WTC11 (cell line): ENCODE measurements at regions not wholly inside any gene's neighbourhood (a gene's known extent, or its start where the extent isn't known, plus 50 kb on each side); places are given as distances from the start of the nearest gene placed in this dataset.

Experiments used
- ATAC-seq: fragments of 200-7000 bp; cut with Tn5 transposase; 2 replicates; pipeline ENCODE4 v1.10.0; 2021; ENCODE audit warnings: mild to moderate bottlenecking, moderate library complexity
- CTCF ChIA-PET: fragments of 300-600 bp; sonication (Branson Sonifier 250); formaldehyde crosslinking; loops from one replicate; lab custom pipeline; 2021; ENCODE audit warnings: antibody characterized with exemption; lab: Charles Lee
- POLR2A ChIA-PET: fragments of 350-600 bp; sonication (Branson Sonifier 250); formaldehyde crosslinking; loops from one replicate; lab custom pipeline; 2021; ENCODE audit warnings: antibody characterized with exemption; lab: Charles Lee
- DNase-seq: peaks from one replicate; pipeline ENCODE4 v3.0.0; 2021; ENCODE audit warnings: low spot score
- H3K27ac Mint-ChIP-seq: 2 replicates; pipeline ENCODE4 v1.8.0; 2021; ENCODE audit warnings: mixed read lengths
- H3K27me3 Mint-ChIP-seq: 2 replicates; pipeline ENCODE4 v1.8.0; 2021; ENCODE audit warnings: low read depth, mild to moderate bottlenecking, moderate library complexity, mixed read lengths
- H3K36me3 Mint-ChIP-seq: 2 replicates; pipeline ENCODE4 v1.8.0; 2021; ENCODE audit warnings: mixed read lengths
- H3K4me1 Mint-ChIP-seq: 2 replicates; pipeline ENCODE4 v1.8.0; 2022; ENCODE audit warnings: mixed read lengths
- H3K4me3 Mint-ChIP-seq: 2 replicates; pipeline ENCODE4 v1.8.0; 2021; ENCODE audit warnings: mild to moderate bottlenecking, moderate library complexity, mixed read lengths
- H3K9me3 Mint-ChIP-seq: 2 replicates; pipeline ENCODE4 v1.8.0; 2021; ENCODE audit warnings: mixed read lengths
- ATF3 ChIP-seq: sonication (generic); formaldehyde crosslinking; conservative IDR thresholded peaks from 2 replicates; pipeline ENCODE4 v1.8.1; 2022; ENCODE audit warnings: mild to moderate bottlenecking, missing genetic modification reagents
- FOXP4 ChIP-seq: sonication (generic); formaldehyde crosslinking; IDR thresholded peaks from 2 replicates; pipeline ENCODE4 v1.8.0; 2022; ENCODE audit warnings: mild to moderate bottlenecking, missing genetic modification reagents
- JAZF1 ChIP-seq: fragments of 250-450 bp; sonication (Bioruptor Pico); IDR thresholded peaks from 2 replicates; pipeline ENCODE4 v1.9.0; 2021; ENCODE audit warnings: moderate library complexity, mild to moderate bottlenecking, inconsistent platforms
- NFATC4 ChIP-seq: fragments of 250-450 bp; sonication (Bioruptor Pico); IDR thresholded peaks from 2 replicates; pipeline ENCODE4 v1.9.0; 2021; ENCODE audit warnings: mild to moderate bottlenecking
- SMAD4 ChIP-seq: sonication (generic); formaldehyde crosslinking; IDR thresholded peaks from 2 replicates; pipeline ENCODE4 v1.8.0; 2022; ENCODE audit warnings: mild to moderate bottlenecking, missing genetic modification reagents
- TCF7 ChIP-seq: sonication (generic); formaldehyde crosslinking; IDR thresholded peaks from 2 replicates; pipeline ENCODE4 v1.8.0; 2022; ENCODE audit warnings: mild to moderate bottlenecking, low read depth, missing genetic modification reagents, moderate library complexity
- TEAD1 ChIP-seq: sonication (generic); formaldehyde crosslinking; IDR thresholded peaks from 2 replicates; pipeline ENCODE4 v1.8.0; 2022; ENCODE audit warnings: mild to moderate bottlenecking, missing genetic modification reagents
- ZNF281 ChIP-seq: sonication (generic); formaldehyde crosslinking; IDR thresholded peaks from 2 replicates; pipeline ENCODE4 v1.8.0; 2023; ENCODE audit warnings: mild to moderate bottlenecking, missing genetic modification reagents
- TF ChIP-seq, protein P1 (sequence below): fragments of 250-450 bp; sonication (Bioruptor Pico); conservative IDR thresholded peaks from 2 replicates; pipeline ENCODE4 v1.9.0; 2021; ENCODE audit warnings: mild to moderate bottlenecking
- TF ChIP-seq, protein P2 (sequence below): fragments of 250-450 bp; sonication (Bioruptor Pico); IDR thresholded peaks from 2 replicates; pipeline ENCODE4 v1.8.0; 2021; ENCODE audit warnings: mild to moderate bottlenecking
- TF ChIP-seq, protein P3 (sequence below): sonication (generic); formaldehyde crosslinking; IDR thresholded peaks from 2 replicates; pipeline ENCODE4 v1.8.1; 2023; ENCODE audit warnings: mild to moderate bottlenecking, missing genetic modification reagents, borderline replicate concordance
- TF ChIP-seq, protein P4 (sequence below): sonication (generic); formaldehyde crosslinking; IDR thresholded peaks from 2 replicates; pipeline ENCODE4 v1.8.1; 2023; ENCODE audit warnings: mild to moderate bottlenecking, missing genetic modification reagents, moderate library complexity
- TF ChIP-seq, protein P5 (sequence below): fragments of 250-450 bp; sonication (Bioruptor Pico); IDR thresholded peaks from 2 replicates; pipeline ENCODE4 v2.1.2; 2022; ENCODE audit warnings: mild to moderate bottlenecking, moderate library complexity
- TF ChIP-seq, protein P6 (sequence below): sonication (generic); formaldehyde crosslinking; IDR thresholded peaks from 2 replicates; pipeline ENCODE4 v1.8.1; 2022; ENCODE audit warnings: low read depth, mild to moderate bottlenecking, moderate library complexity, missing genetic modification reagents, borderline replicate concordance

GRCh38 chr2:84048964-84049363 is 410.1 kb downstream of the SUCLG1 start:
- CTCF ChIA-PET, result interaction anchor here (0.8 to 1.6 kb wide), 2 partner anchors 26 to 254 kb away, joined by 3 to 4 read pairs; no protein-coding TSS in a partner anchor
- Mint-ChIP-seq H3K9me3 (no peaks in the 10 kb centered on the region), H3K4me3 (no peak overlapping the region), H3K4me1 (peaks cover 3% of the 10 kb centered on the region), H3K27ac (no peak overlapping the region), H3K27me3 (no peaks in the 10 kb centered on the region), H3K36me3 (no peaks in the 10 kb centered on the region)
- TF ChIP-seq NFATC4 (CRISPR knock-in tag), result no peak
- TF ChIP-seq, protein P1, sequence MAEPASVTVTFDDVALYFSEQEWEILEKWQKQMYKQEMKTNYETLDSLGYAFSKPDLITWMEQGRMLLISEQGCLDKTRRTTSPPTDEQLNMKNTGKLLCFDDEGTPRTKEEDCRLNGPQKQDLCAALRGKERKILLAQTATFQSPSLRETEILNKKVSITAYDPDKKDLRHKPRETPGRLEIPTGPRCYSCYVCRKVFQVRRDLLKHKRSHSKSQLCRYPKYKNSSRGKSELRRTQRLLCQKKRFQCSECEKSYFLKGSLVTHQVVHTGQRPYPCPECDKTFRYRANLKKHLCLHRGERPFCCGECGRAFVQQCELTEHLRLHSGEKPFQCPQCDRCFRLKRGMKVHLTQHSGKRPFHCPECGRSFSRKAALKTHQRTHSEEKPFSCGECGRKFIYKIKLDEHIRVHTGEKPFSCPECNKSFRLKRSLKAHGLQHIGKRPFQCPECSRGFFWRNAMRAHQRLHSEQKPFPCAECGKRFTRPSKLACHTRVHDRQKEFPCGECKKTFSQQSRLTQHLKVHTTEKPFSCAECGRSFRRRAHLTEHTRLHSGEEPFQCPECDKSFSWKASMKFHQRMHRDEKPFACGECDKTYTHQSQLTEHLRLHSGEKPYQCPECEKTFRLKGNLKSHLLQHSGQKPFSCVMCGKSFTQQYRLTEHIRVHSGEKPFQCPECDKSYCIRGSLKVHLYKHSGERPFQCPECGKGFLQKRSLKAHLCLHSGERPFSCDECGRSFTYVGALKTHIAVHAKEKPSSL (CRISPR knock-in tag), result no peak
- TF ChIP-seq, protein P2, sequence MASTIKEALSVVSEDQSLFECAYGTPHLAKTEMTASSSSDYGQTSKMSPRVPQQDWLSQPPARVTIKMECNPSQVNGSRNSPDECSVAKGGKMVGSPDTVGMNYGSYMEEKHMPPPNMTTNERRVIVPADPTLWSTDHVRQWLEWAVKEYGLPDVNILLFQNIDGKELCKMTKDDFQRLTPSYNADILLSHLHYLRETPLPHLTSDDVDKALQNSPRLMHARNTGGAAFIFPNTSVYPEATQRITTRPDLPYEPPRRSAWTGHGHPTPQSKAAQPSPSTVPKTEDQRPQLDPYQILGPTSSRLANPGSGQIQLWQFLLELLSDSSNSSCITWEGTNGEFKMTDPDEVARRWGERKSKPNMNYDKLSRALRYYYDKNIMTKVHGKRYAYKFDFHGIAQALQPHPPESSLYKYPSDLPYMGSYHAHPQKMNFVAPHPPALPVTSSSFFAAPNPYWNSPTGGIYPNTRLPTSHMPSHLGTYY, result no peak
- no peak for TF ChIP-seq ATF3 (CRISPR knock-in tag)
- no peak for TF ChIP-seq FOXP4 (CRISPR knock-in tag)
- TF ChIP-seq, protein P3, sequence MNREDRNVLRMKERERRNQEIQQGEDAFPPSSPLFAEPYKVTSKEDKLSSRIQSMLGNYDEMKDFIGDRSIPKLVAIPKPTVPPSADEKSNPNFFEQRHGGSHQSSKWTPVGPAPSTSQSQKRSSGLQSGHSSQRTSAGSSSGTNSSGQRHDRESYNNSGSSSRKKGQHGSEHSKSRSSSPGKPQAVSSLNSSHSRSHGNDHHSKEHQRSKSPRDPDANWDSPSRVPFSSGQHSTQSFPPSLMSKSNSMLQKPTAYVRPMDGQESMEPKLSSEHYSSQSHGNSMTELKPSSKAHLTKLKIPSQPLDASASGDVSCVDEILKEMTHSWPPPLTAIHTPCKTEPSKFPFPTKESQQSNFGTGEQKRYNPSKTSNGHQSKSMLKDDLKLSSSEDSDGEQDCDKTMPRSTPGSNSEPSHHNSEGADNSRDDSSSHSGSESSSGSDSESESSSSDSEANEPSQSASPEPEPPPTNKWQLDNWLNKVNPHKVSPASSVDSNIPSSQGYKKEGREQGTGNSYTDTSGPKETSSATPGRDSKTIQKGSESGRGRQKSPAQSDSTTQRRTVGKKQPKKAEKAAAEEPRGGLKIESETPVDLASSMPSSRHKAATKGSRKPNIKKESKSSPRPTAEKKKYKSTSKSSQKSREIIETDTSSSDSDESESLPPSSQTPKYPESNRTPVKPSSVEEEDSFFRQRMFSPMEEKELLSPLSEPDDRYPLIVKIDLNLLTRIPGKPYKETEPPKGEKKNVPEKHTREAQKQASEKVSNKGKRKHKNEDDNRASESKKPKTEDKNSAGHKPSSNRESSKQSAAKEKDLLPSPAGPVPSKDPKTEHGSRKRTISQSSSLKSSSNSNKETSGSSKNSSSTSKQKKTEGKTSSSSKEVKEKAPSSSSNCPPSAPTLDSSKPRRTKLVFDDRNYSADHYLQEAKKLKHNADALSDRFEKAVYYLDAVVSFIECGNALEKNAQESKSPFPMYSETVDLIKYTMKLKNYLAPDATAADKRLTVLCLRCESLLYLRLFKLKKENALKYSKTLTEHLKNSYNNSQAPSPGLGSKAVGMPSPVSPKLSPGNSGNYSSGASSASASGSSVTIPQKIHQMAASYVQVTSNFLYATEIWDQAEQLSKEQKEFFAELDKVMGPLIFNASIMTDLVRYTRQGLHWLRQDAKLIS (CRISPR knock-in tag), result no peak
- no peak for TF ChIP-seq SMAD4 (CRISPR knock-in tag)
- TF ChIP-seq, protein P4, sequence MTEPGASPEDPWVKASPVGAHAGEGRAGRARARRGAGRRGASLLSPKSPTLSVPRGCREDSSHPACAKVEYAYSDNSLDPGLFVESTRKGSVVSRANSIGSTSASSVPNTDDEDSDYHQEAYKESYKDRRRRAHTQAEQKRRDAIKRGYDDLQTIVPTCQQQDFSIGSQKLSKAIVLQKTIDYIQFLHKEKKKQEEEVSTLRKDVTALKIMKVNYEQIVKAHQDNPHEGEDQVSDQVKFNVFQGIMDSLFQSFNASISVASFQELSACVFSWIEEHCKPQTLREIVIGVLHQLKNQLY (CRISPR knock-in tag), result no peak
- TF ChIP-seq ZNF281 (CRISPR knock-in tag), result no peak
- TF ChIP-seq, protein P5, sequence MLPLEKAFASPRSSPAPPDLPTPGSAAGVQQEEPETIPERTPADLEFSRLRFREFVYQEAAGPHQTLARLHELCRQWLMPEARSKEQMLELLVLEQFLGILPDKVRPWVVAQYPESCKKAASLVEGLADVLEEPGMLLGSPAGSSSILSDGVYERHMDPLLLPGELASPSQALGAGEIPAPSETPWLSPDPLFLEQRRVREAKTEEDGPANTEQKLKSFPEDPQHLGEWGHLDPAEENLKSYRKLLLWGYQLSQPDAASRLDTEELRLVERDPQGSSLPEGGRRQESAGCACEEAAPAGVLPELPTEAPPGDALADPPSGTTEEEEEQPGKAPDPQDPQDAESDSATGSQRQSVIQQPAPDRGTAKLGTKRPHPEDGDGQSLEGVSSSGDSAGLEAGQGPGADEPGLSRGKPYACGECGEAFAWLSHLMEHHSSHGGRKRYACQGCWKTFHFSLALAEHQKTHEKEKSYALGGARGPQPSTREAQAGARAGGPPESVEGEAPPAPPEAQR (CRISPR knock-in tag), result no peak
- TF ChIP-seq TEAD1 (CRISPR knock-in tag), result no peak
- TF ChIP-seq, protein P6, sequence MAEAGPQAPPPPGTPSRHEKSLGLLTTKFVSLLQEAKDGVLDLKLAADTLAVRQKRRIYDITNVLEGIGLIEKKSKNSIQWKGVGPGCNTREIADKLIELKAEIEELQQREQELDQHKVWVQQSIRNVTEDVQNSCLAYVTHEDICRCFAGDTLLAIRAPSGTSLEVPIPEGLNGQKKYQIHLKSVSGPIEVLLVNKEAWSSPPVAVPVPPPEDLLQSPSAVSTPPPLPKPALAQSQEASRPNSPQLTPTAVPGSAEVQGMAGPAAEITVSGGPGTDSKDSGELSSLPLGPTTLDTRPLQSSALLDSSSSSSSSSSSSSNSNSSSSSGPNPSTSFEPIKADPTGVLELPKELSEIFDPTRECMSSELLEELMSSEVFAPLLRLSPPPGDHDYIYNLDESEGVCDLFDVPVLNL (CRISPR knock-in tag), result no peak
- no peak for TF ChIP-seq TCF7 (CRISPR knock-in tag)
- no peak for TF ChIP-seq JAZF1 (CRISPR knock-in tag)
- DNase-seq (no peak), ATAC-seq (no peak)
- POLR2A ChIA-PET, result no interaction called here
